ENCODE measurements at regions not wholly inside any gene's neighbourhood (a gene's known extent, or its start where the extent isn't known, plus 50 kb on each side); places are given as distances from the start of the nearest gene placed in this dataset.

- H3K4me3 ChIP-seq, result no peak overlapping the region
- H3K27ac ChIP-seq, result no peak overlapping the region
- H3K36me3 ChIP-seq, result no peaks in the 10 kb centered on the region
- no peaks in the 10 kb centered on the region for H3K27me3 ChIP-seq
- no peaks in the 10 kb centered on the region for H3K4me1 ChIP-seq (ENCODE audit: low read depth)
- no peaks in the 10 kb centered on the region for H3K9me3 ChIP-seq (ENCODE audit: low read depth)
- TF ChIP-seq, protein P1, sequence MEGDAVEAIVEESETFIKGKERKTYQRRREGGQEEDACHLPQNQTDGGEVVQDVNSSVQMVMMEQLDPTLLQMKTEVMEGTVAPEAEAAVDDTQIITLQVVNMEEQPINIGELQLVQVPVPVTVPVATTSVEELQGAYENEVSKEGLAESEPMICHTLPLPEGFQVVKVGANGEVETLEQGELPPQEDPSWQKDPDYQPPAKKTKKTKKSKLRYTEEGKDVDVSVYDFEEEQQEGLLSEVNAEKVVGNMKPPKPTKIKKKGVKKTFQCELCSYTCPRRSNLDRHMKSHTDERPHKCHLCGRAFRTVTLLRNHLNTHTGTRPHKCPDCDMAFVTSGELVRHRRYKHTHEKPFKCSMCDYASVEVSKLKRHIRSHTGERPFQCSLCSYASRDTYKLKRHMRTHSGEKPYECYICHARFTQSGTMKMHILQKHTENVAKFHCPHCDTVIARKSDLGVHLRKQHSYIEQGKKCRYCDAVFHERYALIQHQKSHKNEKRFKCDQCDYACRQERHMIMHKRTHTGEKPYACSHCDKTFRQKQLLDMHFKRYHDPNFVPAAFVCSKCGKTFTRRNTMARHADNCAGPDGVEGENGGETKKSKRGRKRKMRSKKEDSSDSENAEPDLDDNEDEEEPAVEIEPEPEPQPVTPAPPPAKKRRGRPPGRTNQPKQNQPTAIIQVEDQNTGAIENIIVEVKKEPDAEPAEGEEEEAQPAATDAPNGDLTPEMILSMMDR (IDR thresholded peaks at IDR 0.05; ENCODE audit: low read depth, low read length), result no peak
- DNase-seq (ENCODE audit: low read depth in 1 of 2, low spot score in 1 of 2), result peak in 1 of 2 donors; percentile 27
These were observed 823.1 kb downstream of the SORCS1 start for GRCh38 chr10:106341356-106341755.

DNA sequence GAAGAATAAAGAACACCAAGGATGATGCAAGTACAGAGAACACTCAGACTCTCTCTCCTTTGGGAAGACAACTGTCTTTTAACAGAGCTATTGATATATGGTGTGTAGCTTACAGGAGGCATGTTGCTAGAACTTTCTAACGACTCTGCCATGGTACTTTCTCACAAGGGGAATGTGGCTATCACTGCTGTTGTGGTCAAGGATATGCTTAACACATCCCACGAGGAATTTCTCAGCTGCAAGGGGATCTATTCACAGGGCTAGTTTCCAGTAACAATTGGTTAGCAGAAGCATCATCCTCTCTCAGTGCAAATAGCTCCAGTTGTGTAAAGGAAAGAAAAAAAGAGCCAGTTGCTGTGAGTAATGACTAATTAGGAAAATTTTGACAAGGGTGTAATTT lies 826.0 kb downstream of the SORCS1 start:
- TF ChIP-seq, protein P1 (IDR thresholded peaks at IDR 0.05; ENCODE audit: low read depth, low read length), result no peak
- peak in 1 of 2 donors; percentile 58 for DNase-seq (ENCODE audit: low read depth in 1 of 2, low spot score in 1 of 2)
- no peaks in the 10 kb centered on the region for H3K36me3 ChIP-seq
- H3K4me1 ChIP-seq (ENCODE audit: low read depth), result no peaks in the 10 kb centered on the region
- H3K27ac ChIP-seq, result no peak overlapping the region
- no peak overlapping the region for H3K4me3 ChIP-seq
- H3K27me3 ChIP-seq, result no peaks in the 10 kb centered on the region
- H3K9me3 ChIP-seq (ENCODE audit: low read depth), result no peaks in the 10 kb centered on the region

GRCh38 chr10:106336874-106337273 lies 827.6 kb downstream of the SORCS1 start:
- TF ChIP-seq, protein P1 (IDR thresholded peaks at IDR 0.05; ENCODE audit: low read depth, low read length), result no peak
- Histone ChIP-seq H3K36me3 (no peaks in the 10 kb centered on the region), H3K27me3 (no peaks in the 10 kb centered on the region), H3K4me3 (no peak overlapping the region), H3K4me1 (ENCODE audit: low read depth) (no peaks in the 10 kb centered on the region), H3K27ac (no peak overlapping the region), H3K9me3 (ENCODE audit: low read depth) (no peaks in the 10 kb centered on the region)
- DNase-seq (ENCODE audit: low read depth in 1 of 2, low spot score in 1 of 2), result no peak

GRCh38 chr10:106327747-106328146 lies 836.8 kb downstream of the SORCS1 start:
- TF ChIP-seq, protein P1 (IDR thresholded peaks at IDR 0.05; ENCODE audit: low read depth, low read length), result no peak
- no peak for DNase-seq (ENCODE audit: low read depth in 1 of 2, low spot score in 1 of 2)
- H3K4me3 ChIP-seq, result no peak overlapping the region
- no peak overlapping the region for H3K27ac ChIP-seq
- H3K9me3 ChIP-seq (ENCODE audit: low read depth), result no peaks in the 10 kb centered on the region
- H3K27me3 ChIP-seq, result no peaks in the 10 kb centered on the region
- no peaks in the 10 kb centered on the region for H3K36me3 ChIP-seq
- H3K4me1 ChIP-seq (ENCODE audit: low read depth), result no peaks in the 10 kb centered on the region

GRCh38 chr10:106320876-106321275 lies 843.6 kb downstream of the SORCS1 start:
- H3K27me3 ChIP-seq, result no peaks in the 10 kb centered on the region
- no peak overlapping the region for H3K27ac ChIP-seq
- no peak for DNase-seq (ENCODE audit: low read depth in 1 of 2, low spot score in 1 of 2)
- TF ChIP-seq, protein P1 (IDR thresholded peaks at IDR 0.05; ENCODE audit: low read depth, low read length), result no peak
- no peaks in the 10 kb centered on the region for H3K9me3 ChIP-seq (ENCODE audit: low read depth)
- H3K4me3 ChIP-seq, result no peak overlapping the region
- H3K4me1 ChIP-seq (ENCODE audit: low read depth), result no peaks in the 10 kb centered on the region
- H3K36me3 ChIP-seq, result no peaks in the 10 kb centered on the region

GRCh38 chr10:106320078-106320477 lies 844.4 kb downstream of the SORCS1 start:
- Histone ChIP-seq H3K27ac (no peak overlapping the region), H3K9me3 (ENCODE audit: low read depth) (no peaks in the 10 kb centered on the region), H3K27me3 (no peaks in the 10 kb centered on the region), H3K4me1 (ENCODE audit: low read depth) (no peaks in the 10 kb centered on the region), H3K4me3 (no peak overlapping the region), H3K36me3 (no peaks in the 10 kb centered on the region)
- TF ChIP-seq, protein P1 (IDR thresholded peaks at IDR 0.05; ENCODE audit: low read depth, low read length), result no peak
- DNase-seq (ENCODE audit: low read depth in 1 of 2, low spot score in 1 of 2), result no peak
